Body of pancreas (tissue), 4 donors: ENCODE measurements at regions not wholly inside any gene's neighbourhood (a gene's known extent, or its start where the extent isn't known, plus 50 kb on each side); places are given as distances from the start of the nearest gene placed in this dataset.

ENCODE experiments used
- ATAC-seq: fragments of 150-250 bp; one replicate; pipeline ENCODE4 v1.9.1; 2016
- DNase-seq, 4 donors: peaks; one replicate each; pipeline ENCODE4 v3.0.0-alpha.2; 2019
- H3K27ac ChIP-seq, 4 donors: fragments of 200-600 bp; sonication (generic); 1 replicate in 3 of 4; 2 replicates in 1 of 4; pipeline versions ENCODE4 v1.5.1 to v1.6.1; 2016 to 2019; ENCODE audit warnings: mild to moderate bottlenecking in 1 of 4, mixed read lengths in 1 of 4, moderate library complexity in 1 of 4
- H3K27me3 ChIP-seq, 2 donors: fragments of 200-600 bp; sonication (generic); one replicate each; pipeline ENCODE4 v1.6.0; 2016; ENCODE audit warnings: mild to moderate bottlenecking in 1 of 2
- H3K36me3 ChIP-seq, 2 donors: fragments of 200-600 bp; sonication (generic); replicated peaks in 1 of 2; 2 replicates each; pipeline ENCODE4 v1.5.1; 2016; ENCODE audit warnings: low read depth in 2 of 2; ENCODE audit not compliant: insufficient read depth in 1 of 2
- H3K4me1 ChIP-seq: fragments of 200-600 bp; sonication (generic); one replicate; pipeline ENCODE4 v1.6.0; 2016
- H3K4me3 ChIP-seq, 2 donors: fragments of 200-600 bp; sonication (generic); 1 replicate in 1 of 2; 2 replicates in 1 of 2; pipeline ENCODE4 v1.5.1; 2016 to 2019
- H3K9me3 ChIP-seq, 3 donors: fragments of 200-600 bp; sonication (generic); 1 replicate in 2 of 3; 2 replicates in 1 of 3; pipeline ENCODE4 v1.5.1; 2016
- CTCF ChIP-seq, 7 experiments: fragments of 450-650 bp in 4 of 7; fragments of 200-600 bp in 3 of 7; sonication (generic) in 3 of 7; IDR thresholded peaks; one replicate each; pipeline ENCODE4 v1.5.1; 2016 to 2019; ENCODE audit warnings: antibody characterized with exemption in 7 of 7
- POLR2A ChIP-seq, 3 donors: fragments of 450-650 bp; IDR thresholded peaks; one replicate each; pipeline ENCODE4 v1.6.1; 2016; ENCODE audit warnings: antibody characterized with exemption in 3 of 3, mild to moderate bottlenecking in 2 of 3
- WGBS, 2 donors: methylation state at CpG; one replicate each; pipeline ENCODE4 v1.1.5; 2017; 5-methylcytosine and 5-hydroxymethylcytosine counted together
- intact Hi-C: fragments of 100-400 bp; cut with DNase I; formaldehyde crosslinking; loops from one replicate; pipeline ENCODE4 v1.15.1; 2023

- no peak overlapping the region for H3K4me3 ChIP-seq
- TF ChIP-seq POLR2A (IDR thresholded peaks at IDR 0.05) (no peak), CTCF (IDR thresholded peaks at IDR 0.05) (no peak)
- intact Hi-C loops: no loop called here
- no peak for DNase-seq
- H3K36me3 ChIP-seq: no peaks in the 10 kb centered on the region
- no peak for ATAC-seq
- WGBS, 2 donors: 68 to 78% methylated on average over 5 of the region's 5 CpGs
- H3K27ac ChIP-seq: no peak overlapping the region
- H3K4me1 ChIP-seq: no peaks in the 10 kb centered on the region
- no peaks in the 10 kb centered on the region for H3K9me3 ChIP-seq
- H3K27me3 ChIP-seq: no peaks in the 10 kb centered on the region
These were observed 83.8 kb upstream of the CHST15 start for GRCh38 chr10:124177180-124177518.

GRCh38 chr10:124176349-124177179 lies 83.2 kb upstream of the CHST15 start:
- WGBS, 2 donors: 55 to 60% methylated on average over 5 to 15 of the region's 15 CpGs
- no peak for ATAC-seq
- H3K27me3 ChIP-seq: no peaks in the 10 kb centered on the region
- no peak overlapping the region for H3K27ac ChIP-seq
- intact Hi-C loops: no loop called here
- no peak overlapping the region for H3K4me3 ChIP-seq
- no peaks in the 10 kb centered on the region for H3K36me3 ChIP-seq
- TF ChIP-seq POLR2A (IDR thresholded peaks at IDR 0.05) (no peak), CTCF (IDR thresholded peaks at IDR 0.05) (no peak)
- H3K9me3 ChIP-seq: no peaks in the 10 kb centered on the region
- no peak for DNase-seq
- H3K4me1 ChIP-seq: no peaks in the 10 kb centered on the region

GRCh38 chr10:124175701-124176348 lies 82.4 kb upstream of the CHST15 start:
- DNase-seq: no peak
- intact Hi-C loops: no loop called here
- no peak for ATAC-seq
- no peaks in the 10 kb centered on the region for H3K9me3 ChIP-seq
- H3K27me3 ChIP-seq: no peaks in the 10 kb centered on the region
- no peaks in the 10 kb centered on the region for H3K4me1 ChIP-seq
- H3K36me3 ChIP-seq: no peaks in the 10 kb centered on the region
- H3K27ac ChIP-seq: no peak overlapping the region
- H3K4me3 ChIP-seq: no peak overlapping the region
- WGBS, 2 donors: 60 to 64% methylated on average over 10 of the region's 10 CpGs
- TF ChIP-seq POLR2A (IDR thresholded peaks at IDR 0.05) (no peak), CTCF (IDR thresholded peaks at IDR 0.05) (no peak)

GRCh38 chr10:124174673-124175645 lies 81.6 kb upstream of the CHST15 start:
- Histone ChIP-seq H3K27ac (no peak overlapping the region), H3K36me3 (no peaks in the 10 kb centered on the region), H3K4me3 (no peak overlapping the region), H3K9me3 (no peaks in the 10 kb centered on the region), H3K27me3 (no peaks in the 10 kb centered on the region), H3K4me1 (no peaks in the 10 kb centered on the region)
- TF ChIP-seq POLR2A (IDR thresholded peaks at IDR 0.05) (no peak), CTCF (IDR thresholded peaks at IDR 0.05) (no peak)
- DNase-seq: no peak
- ATAC-seq: no peak
- intact Hi-C loops: no loop called here
- 81 to 100% methylated on average over 1 to 10 of the region's 10 CpGs for WGBS, 2 donors
